ENCODE measurements at regions not wholly inside any gene's neighbourhood (a gene's known extent, or its start where the extent isn't known, plus 50 kb on each side); places are given as distances from the start of the nearest gene placed in this dataset.

DNA sequence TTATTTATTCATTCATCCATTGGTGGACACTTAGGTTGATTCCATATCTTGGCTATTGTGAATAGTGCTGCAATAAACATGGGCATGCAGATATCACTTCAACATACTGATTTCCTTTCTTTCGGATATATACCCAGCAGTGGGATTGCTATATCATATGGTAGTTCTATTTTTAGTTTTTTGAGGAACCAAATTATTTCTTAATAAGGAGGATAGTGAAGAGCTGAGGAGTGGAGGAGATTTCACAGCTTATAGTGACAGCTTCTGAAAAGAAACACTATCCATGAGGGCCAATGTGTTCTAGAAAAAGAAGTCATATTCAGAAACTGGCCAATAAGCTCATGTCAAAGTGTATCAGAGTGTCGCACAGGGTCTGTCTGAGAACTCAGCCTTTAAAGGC, 183.3 kb downstream of the SEC61B start:
- H3K27me3 ChIP-seq (ENCODE audit: insufficient read depth, low read length, poor library complexity, severe bottlenecking): no peaks in the 10 kb centered on the region
- H4K20me1 ChIP-seq (ENCODE audit: insufficient read depth, low read length, poor library complexity, severe bottlenecking): no peaks in the 10 kb centered on the region
- H2AFZ ChIP-seq (ENCODE audit: low read length): no peak overlapping the region
- H3K9ac ChIP-seq (ENCODE audit: low read depth, low read length, poor library complexity, severe bottlenecking): no peak overlapping the region
- no peak for TF ChIP-seq EZH2phosphoT487 (IDR thresholded peaks at IDR 0.05; ENCODE audit: borderline replicate concordance)
- TF ChIP-seq CTCF (conservative IDR thresholded peaks at IDR 0.05; ENCODE audit: low read length): no peak
- no peaks in the 10 kb centered on the region for H3K4me1 ChIP-seq (ENCODE audit: insufficient read depth, low read length, poor library complexity, severe bottlenecking)
- no peaks in the 10 kb centered on the region for H3K9me2 ChIP-seq (replicated peaks; ENCODE audit: low read depth, low read length)
- no peaks in the 10 kb centered on the region for H3K79me2 ChIP-seq (ENCODE audit: insufficient read depth, low read length)
- no peak overlapping the region for H3K4me2 ChIP-seq (ENCODE audit: low read depth, low read length, poor library complexity, severe bottlenecking)
- no peaks in the 10 kb centered on the region for H3K9me3 ChIP-seq (ENCODE audit: insufficient read depth, low read depth, low read length)
- no peak overlapping the region for H3K4me3 ChIP-seq (ENCODE audit: low read length, poor library complexity, severe bottlenecking)
- H3F3A ChIP-seq (ENCODE audit: low read depth): no peaks in the 10 kb centered on the region
- no peaks in the 10 kb centered on the region for H3K36me3 ChIP-seq (ENCODE audit: insufficient read depth, low read length)

- no peak overlapping the region for H3K4me3 ChIP-seq (ENCODE audit: low read length, poor library complexity, severe bottlenecking)
- TF ChIP-seq EZH2phosphoT487 (IDR thresholded peaks at IDR 0.05; ENCODE audit: borderline replicate concordance) (no peak), CTCF (conservative IDR thresholded peaks at IDR 0.05; ENCODE audit: low read length) (no peak)
These were observed 184.9 kb downstream of the SEC61B start for GRCh38 chr9:99406939-99407338.

GRCh38 chr9:99411068-99411467, 189.0 kb downstream of the SEC61B start:
- Histone ChIP-seq H4K20me1 (ENCODE audit: insufficient read depth, low read length, poor library complexity, severe bottlenecking) (no peaks in the 10 kb centered on the region), H3K4me1 (ENCODE audit: insufficient read depth, low read length, poor library complexity, severe bottlenecking) (peaks cover 3% of the 10 kb centered on the region), H2AFZ (ENCODE audit: low read length) (no peak overlapping the region), H3K27me3 (ENCODE audit: insufficient read depth, low read length, poor library complexity, severe bottlenecking) (no peaks in the 10 kb centered on the region), H3K4me2 (ENCODE audit: low read depth, low read length, poor library complexity, severe bottlenecking) (no peak overlapping the region), H3K36me3 (ENCODE audit: insufficient read depth, low read length) (no peaks in the 10 kb centered on the region), H3K4me3 (ENCODE audit: low read length, poor library complexity, severe bottlenecking) (no peak overlapping the region), H3K9me3 (ENCODE audit: insufficient read depth, low read depth, low read length) (no peaks in the 10 kb centered on the region), H3K9me2 (replicated peaks; ENCODE audit: low read depth, low read length) (no peaks in the 10 kb centered on the region), H3K9ac (ENCODE audit: low read depth, low read length, poor library complexity, severe bottlenecking) (no peak overlapping the region), H3F3A (ENCODE audit: low read depth) (no peaks in the 10 kb centered on the region), H3K79me2 (ENCODE audit: insufficient read depth, low read length) (no peaks in the 10 kb centered on the region)
- TF ChIP-seq CTCF (conservative IDR thresholded peaks at IDR 0.05; ENCODE audit: low read length) (no peak), EZH2phosphoT487 (IDR thresholded peaks at IDR 0.05; ENCODE audit: borderline replicate concordance) (no peak)

More at GRCh38 chr9:99406939-99407338, 184.9 kb downstream of the SEC61B start:
- no peak overlapping the region for H3K4me2 ChIP-seq (ENCODE audit: low read depth, low read length, poor library complexity, severe bottlenecking)
- H3K4me1 ChIP-seq (ENCODE audit: insufficient read depth, low read length, poor library complexity, severe bottlenecking): no peaks in the 10 kb centered on the region
- no peaks in the 10 kb centered on the region for H3K9me2 ChIP-seq (replicated peaks; ENCODE audit: low read depth, low read length)
- no peaks in the 10 kb centered on the region for H3F3A ChIP-seq (ENCODE audit: low read depth)
- H3K9ac ChIP-seq (ENCODE audit: low read depth, low read length, poor library complexity, severe bottlenecking): no peak overlapping the region
- no peaks in the 10 kb centered on the region for H3K9me3 ChIP-seq (ENCODE audit: insufficient read depth, low read depth, low read length)
- H3K27me3 ChIP-seq (ENCODE audit: insufficient read depth, low read length, poor library complexity, severe bottlenecking): no peaks in the 10 kb centered on the region
- no peaks in the 10 kb centered on the region for H3K36me3 ChIP-seq (ENCODE audit: insufficient read depth, low read length)
- no peak overlapping the region for H2AFZ ChIP-seq (ENCODE audit: low read length)
- no peaks in the 10 kb centered on the region for H4K20me1 ChIP-seq (ENCODE audit: insufficient read depth, low read length, poor library complexity, severe bottlenecking)
- no peaks in the 10 kb centered on the region for H3K79me2 ChIP-seq (ENCODE audit: insufficient read depth, low read length)
